HCT116 (cell line): ENCODE measurements at regions not wholly inside any gene's neighbourhood (a gene's known extent, or its start where the extent isn't known, plus 50 kb on each side); places are given as distances from the start of the nearest gene placed in this dataset.

Experiments
- ATAC-seq: fragments of 200-7000 bp; cut with Tn5 transposase; 2 replicates; pipeline ENCODE4 v1.9.1; 2020; ENCODE audit warnings: mild to moderate bottlenecking, moderate library complexity
- BruUV-seq: library from RNA; stranded (reverse); fragments of 400-500 nt; replicated peaks from 2 replicates; lab custom pipeline; 2021; lab: Mats Ljungman, UMichigan
- CTCF ChIA-PET: fragments of 300-600 bp; sonication (Branson Sonifier 250); formaldehyde crosslinking; loops from one replicate; lab custom pipeline; 2021; ENCODE audit warnings: antibody characterized with exemption; lab: Charles Lee
- POLR2A ChIA-PET: fragments of 300-600, 350-600 bp; sonication (Branson Sonifier 250); formaldehyde crosslinking; loops from one replicate; lab custom pipeline; 2021; ENCODE audit warnings: antibody characterized with exemption; lab: Charles Lee
- RAD21 ChIA-PET, 2 experiments: fragments of 300-600 bp; sonication (Branson Sonifier 250); formaldehyde crosslinking; loops; one replicate each; lab custom pipeline; 2023; ENCODE audit warnings: low total read pairs in 2 of 2; ENCODE audit not compliant: uncharacterized antibody in 2 of 2, unreplicated experiment in 2 of 2, low non-redundant PET in 1 of 2; lab: Charles Lee
- DNase-seq: peaks from one replicate; pipeline ENCODE4 v3.0.0-alpha.2; 2010; ENCODE audit warnings: low read depth, low spot score
- H2AFZ ChIP-seq: fragments of 200-600 bp; shearing (Covaris generic), sonication (generic); 2 replicates; pipeline ENCODE4 v1.6.1; 2017; ENCODE audit warnings: low read depth, mixed run types, mixed read lengths, antibody characterized with exemption, low read length; ENCODE audit not compliant: poor library complexity, severe bottlenecking
- H3K27ac ChIP-seq: 2 replicates; pipeline ENCODE4 v1.5.1; 2012; ENCODE audit warnings: low read depth, low read length
- H3K27me3 ChIP-seq: fragments of 200-600 bp; sonication (generic); 2 replicates; pipeline ENCODE4 v1.6.1; 2016; ENCODE audit warnings: mixed run types, low read length, mixed read lengths; ENCODE audit not compliant: insufficient read depth
- H3K36me3 ChIP-seq, 2 experiments: fragments of 200-500 bp in 1 of 2; fragments of 200-600 bp in 1 of 2; sonication (Bioruptor generic) in 1 of 2; sonication (generic) in 1 of 2; 2 replicates each; pipeline versions ENCODE4 v1.5.1 to v1.6.1; 2014 to 2016; ENCODE audit warnings: low read length in 2 of 2, inconsistent platforms in 1 of 2, mixed read lengths in 1 of 2, mixed run types in 1 of 2; ENCODE audit not compliant: insufficient read depth in 2 of 2, control insufficient read depth in 1 of 2
- H3K4me1 ChIP-seq, 2 experiments: fragments of 200-600 bp in 1 of 2; sonication (generic) in 1 of 2; 2 replicates each; pipeline versions ENCODE4 v1.5.1 to v1.6.1; 2012 to 2017; ENCODE audit warnings: low read length in 2 of 2, inconsistent platforms in 1 of 2, mild to moderate bottlenecking in 1 of 2, mixed read lengths in 1 of 2, mixed run types in 1 of 2, moderate library complexity in 1 of 2; ENCODE audit not compliant: insufficient read depth in 2 of 2, control insufficient read depth in 1 of 2
- H3K4me2 ChIP-seq: fragments of 200-600 bp; sonication (generic); 2 replicates; pipeline ENCODE4 v1.6.1; 2017; ENCODE audit warnings: mixed run types, low read length, mixed read lengths
- H3K4me3 ChIP-seq, 2 experiments: fragments of 200-600 bp in 1 of 2; sonication (generic) in 1 of 2; replicated peaks in 1 of 2; 2 replicates each; pipeline ENCODE4 v1.5.1; 2011 to 2016; ENCODE audit warnings: low read length in 2 of 2, control low read depth in 1 of 2, low read depth in 1 of 2, mild to moderate bottlenecking in 1 of 2, mixed read lengths in 1 of 2, mixed run types in 1 of 2
- H3K79me2 ChIP-seq: fragments of 200-600 bp; sonication (generic); 2 replicates; pipeline ENCODE4 v1.6.1; 2017; ENCODE audit warnings: mild to moderate bottlenecking, mixed run types, low read length, moderate library complexity, mixed read lengths; ENCODE audit not compliant: insufficient read depth
- H3K9ac ChIP-seq: fragments of 200-600 bp; sonication (generic); 2 replicates; pipeline ENCODE4 v1.6.1; 2016; ENCODE audit warnings: low read length, mixed read lengths
- H3K9me2 ChIP-seq: fragments of 200-600 bp; sonication (generic), shearing (Covaris generic); 2 replicates; pipeline ENCODE4 v1.6.1; 2017; ENCODE audit warnings: mixed run types, mild to moderate bottlenecking, moderate library complexity; ENCODE audit not compliant: insufficient read depth
- H3K9me3 ChIP-seq, 2 experiments: fragments of 200-500 bp in 1 of 2; fragments of 200-600 bp in 1 of 2; sonication (Bioruptor generic) in 1 of 2; sonication (generic) in 1 of 2; 2 replicates each; pipeline ENCODE4 v1.6.1; 2014 to 2017; ENCODE audit warnings: low read length in 2 of 2, mixed read lengths in 2 of 2, inconsistent platforms in 1 of 2, low read depth in 1 of 2, mild to moderate bottlenecking in 1 of 2, mixed run types in 1 of 2, moderate library complexity in 1 of 2; ENCODE audit not compliant: control insufficient read depth in 1 of 2, insufficient read depth in 1 of 2
- H4K20me1 ChIP-seq: fragments of 200-600 bp; sonication (generic), shearing (Covaris generic); 2 replicates; pipeline ENCODE4 v1.6.1; 2017; ENCODE audit warnings: mixed run types, mild to moderate bottlenecking, moderate library complexity; ENCODE audit not compliant: insufficient read depth
- ATF3 ChIP-seq: IDR thresholded peaks from 2 replicates; pipeline ENCODE4 v1.6.1; 2012
- CBX3 ChIP-seq: IDR thresholded peaks from 2 replicates; pipeline ENCODE4 v1.6.1; 2012; ENCODE audit warnings: low read depth
- CEBPB ChIP-seq: IDR thresholded peaks from 2 replicates; pipeline ENCODE4 v1.6.1; 2012; ENCODE audit warnings: low read depth
- CTCF ChIP-seq, 3 experiments: fragments of 200-600 bp in 1 of 3; sonication (generic) in 1 of 3; IDR thresholded peaks in 2 of 3; conservative IDR thresholded peaks in 1 of 3; 2 replicates each; pipeline ENCODE4 v1.5.1; 2012 to 2017; ENCODE audit warnings: low read depth in 2 of 3, low read length in 2 of 3, antibody characterized with exemption in 1 of 3, borderline replicate concordance in 1 of 3, control low read depth in 1 of 3, mild to moderate bottlenecking in 1 of 3, mixed read lengths in 1 of 3, mixed run types in 1 of 3, moderate library complexity in 1 of 3; ENCODE audit not compliant: insufficient read depth in 1 of 3
- ELF1 ChIP-seq: IDR thresholded peaks from 2 replicates; pipeline ENCODE4 v1.6.1; 2012; ENCODE audit warnings: low read depth, borderline replicate concordance
- EZH2phosphoT487 ChIP-seq: fragments of 200-600 bp; IDR thresholded peaks from 2 replicates; pipeline ENCODE4 v1.6.1; 2018; ENCODE audit warnings: antibody characterized with exemption, borderline replicate concordance
- JUND ChIP-seq: IDR thresholded peaks from 2 replicates; pipeline ENCODE4 v1.6.1; 2012
- POLR2AphosphoS5 ChIP-seq: IDR thresholded peaks from 2 replicates; pipeline ENCODE4 v1.6.1; 2011; ENCODE audit warnings: mild to moderate bottlenecking, low read depth, low read length, moderate library complexity
- RAD21 ChIP-seq: IDR thresholded peaks from 2 replicates; pipeline ENCODE4 v1.6.1; 2012; ENCODE audit warnings: low read depth, mild to moderate bottlenecking
- SIN3A ChIP-seq: IDR thresholded peaks from 2 replicates; pipeline ENCODE4 v1.6.1; 2012; ENCODE audit warnings: low read depth
- SRF ChIP-seq: IDR thresholded peaks from 2 replicates; pipeline ENCODE4 v1.6.1; 2012; ENCODE audit warnings: low read depth
- TCF7L2 ChIP-seq: IDR thresholded peaks from 2 replicates; pipeline ENCODE4 v1.7.0; 2011; ENCODE audit warnings: borderline replicate concordance, inconsistent platforms; ENCODE audit not compliant: insufficient read depth, insufficient read length; ENCODE audit errors: extremely low read depth
- YY1 ChIP-seq: IDR thresholded peaks from 2 replicates; pipeline ENCODE4 v1.6.1; 2011; ENCODE audit warnings: low read length, low read depth, moderate library complexity, mild to moderate bottlenecking; ENCODE audit not compliant: insufficient replicate concordance; ENCODE audit errors: extremely low read depth
- ZFX ChIP-seq: fragments of 450-650 bp; IDR thresholded peaks from 2 replicates; pipeline ENCODE4 v1.6.1; 2017
- ZNF274 ChIP-seq: fragments of 200-500 bp; sonication (Bioruptor generic); IDR thresholded peaks from 2 replicates; pipeline ENCODE4 v1.6.1; 2014; ENCODE audit warnings: mild to moderate bottlenecking, low read depth, low read length, inconsistent platforms
- intact Hi-C: fragments of 100-400 bp; cut with micrococcal nuclease; formaldehyde crosslinking; loops from 2 replicates; pipeline ENCODE4 v1.10.0; 2022
- TF ChIP-seq, protein P1 (sequence below): IDR thresholded peaks from 2 replicates; pipeline ENCODE4 v1.6.1; 2012; ENCODE audit warnings: low read depth
- TF ChIP-seq, protein P2 (sequence below): IDR thresholded peaks from 2 replicates; pipeline ENCODE4 v1.6.1; 2011; ENCODE audit warnings: mild to moderate bottlenecking, low read length, moderate library complexity; ENCODE audit not compliant: insufficient replicate concordance; ENCODE audit errors: extremely low read depth
- TF ChIP-seq, protein P3 (sequence below): IDR thresholded peaks from 2 replicates; pipeline ENCODE4 v1.6.1; 2012

- H3K9ac ChIP-seq = no peak overlapping the region
- ChIA-PET RAD21 (no interaction called here), CTCF (no interaction called here), POLR2A (no interaction called here)
- no peak overlapping the region for H3K4me3 ChIP-seq
- DNase-seq (no peak), ATAC-seq (no peak)
- H3K27ac ChIP-seq = no peak overlapping the region
- no peaks in the 10 kb centered on the region for H3K36me3 ChIP-seq
- no peaks in the 10 kb centered on the region for H3K27me3 ChIP-seq
- no peak overlapping the region for H2AFZ ChIP-seq
- H3K4me1 ChIP-seq = no peaks in the 10 kb centered on the region
- H3K79me2 ChIP-seq = no peaks in the 10 kb centered on the region
- no peaks in the 10 kb centered on the region for H4K20me1 ChIP-seq
- no peak overlapping the region for H3K4me2 ChIP-seq
- intact Hi-C loops = no loop called here
- TF ChIP-seq TCF7L2 (no peak), YY1 (no peak), JUND (no peak), CEBPB (no peak), EZH2phosphoT487 (no peak), CTCF (IDR thresholded peaks at IDR 0.05 in 2 of 3, conservative IDR thresholded peaks at IDR 0.05 in 1 of 3; ENCODE audit: borderline replicate concordance in 1 of 3, insufficient read depth in 1 of 3, low read depth in 2 of 3, low read length in 2 of 3) (no peak), POLR2AphosphoS5 (no peak), SRF (no peak), ATF3 (no peak), ZNF274 (no peak), RAD21 (no peak), ZFX (no peak), CBX3 (no peak), ELF1 (no peak), SIN3A (no peak)
- TF ChIP-seq, protein P1, sequence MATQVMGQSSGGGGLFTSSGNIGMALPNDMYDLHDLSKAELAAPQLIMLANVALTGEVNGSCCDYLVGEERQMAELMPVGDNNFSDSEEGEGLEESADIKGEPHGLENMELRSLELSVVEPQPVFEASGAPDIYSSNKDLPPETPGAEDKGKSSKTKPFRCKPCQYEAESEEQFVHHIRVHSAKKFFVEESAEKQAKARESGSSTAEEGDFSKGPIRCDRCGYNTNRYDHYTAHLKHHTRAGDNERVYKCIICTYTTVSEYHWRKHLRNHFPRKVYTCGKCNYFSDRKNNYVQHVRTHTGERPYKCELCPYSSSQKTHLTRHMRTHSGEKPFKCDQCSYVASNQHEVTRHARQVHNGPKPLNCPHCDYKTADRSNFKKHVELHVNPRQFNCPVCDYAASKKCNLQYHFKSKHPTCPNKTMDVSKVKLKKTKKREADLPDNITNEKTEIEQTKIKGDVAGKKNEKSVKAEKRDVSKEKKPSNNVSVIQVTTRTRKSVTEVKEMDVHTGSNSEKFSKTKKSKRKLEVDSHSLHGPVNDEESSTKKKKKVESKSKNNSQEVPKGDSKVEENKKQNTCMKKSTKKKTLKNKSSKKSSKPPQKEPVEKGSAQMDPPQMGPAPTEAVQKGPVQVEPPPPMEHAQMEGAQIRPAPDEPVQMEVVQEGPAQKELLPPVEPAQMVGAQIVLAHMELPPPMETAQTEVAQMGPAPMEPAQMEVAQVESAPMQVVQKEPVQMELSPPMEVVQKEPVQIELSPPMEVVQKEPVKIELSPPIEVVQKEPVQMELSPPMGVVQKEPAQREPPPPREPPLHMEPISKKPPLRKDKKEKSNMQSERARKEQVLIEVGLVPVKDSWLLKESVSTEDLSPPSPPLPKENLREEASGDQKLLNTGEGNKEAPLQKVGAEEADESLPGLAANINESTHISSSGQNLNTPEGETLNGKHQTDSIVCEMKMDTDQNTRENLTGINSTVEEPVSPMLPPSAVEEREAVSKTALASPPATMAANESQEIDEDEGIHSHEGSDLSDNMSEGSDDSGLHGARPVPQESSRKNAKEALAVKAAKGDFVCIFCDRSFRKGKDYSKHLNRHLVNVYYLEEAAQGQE = no peak
- TF ChIP-seq, protein P2, sequence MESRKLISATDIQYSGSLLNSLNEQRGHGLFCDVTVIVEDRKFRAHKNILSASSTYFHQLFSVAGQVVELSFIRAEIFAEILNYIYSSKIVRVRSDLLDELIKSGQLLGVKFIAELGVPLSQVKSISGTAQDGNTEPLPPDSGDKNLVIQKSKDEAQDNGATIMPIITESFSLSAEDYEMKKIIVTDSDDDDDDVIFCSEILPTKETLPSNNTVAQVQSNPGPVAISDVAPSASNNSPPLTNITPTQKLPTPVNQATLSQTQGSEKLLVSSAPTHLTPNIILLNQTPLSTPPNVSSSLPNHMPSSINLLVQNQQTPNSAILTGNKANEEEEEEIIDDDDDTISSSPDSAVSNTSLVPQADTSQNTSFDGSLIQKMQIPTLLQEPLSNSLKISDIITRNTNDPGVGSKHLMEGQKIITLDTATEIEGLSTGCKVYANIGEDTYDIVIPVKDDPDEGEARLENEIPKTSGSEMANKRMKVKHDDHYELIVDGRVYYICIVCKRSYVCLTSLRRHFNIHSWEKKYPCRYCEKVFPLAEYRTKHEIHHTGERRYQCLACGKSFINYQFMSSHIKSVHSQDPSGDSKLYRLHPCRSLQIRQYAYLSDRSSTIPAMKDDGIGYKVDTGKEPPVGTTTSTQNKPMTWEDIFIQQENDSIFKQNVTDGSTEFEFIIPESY = no peak
- TF ChIP-seq, protein P3, sequence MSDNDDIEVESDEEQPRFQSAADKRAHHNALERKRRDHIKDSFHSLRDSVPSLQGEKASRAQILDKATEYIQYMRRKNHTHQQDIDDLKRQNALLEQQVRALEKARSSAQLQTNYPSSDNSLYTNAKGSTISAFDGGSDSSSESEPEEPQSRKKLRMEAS = no peak
- H3K9me3 ChIP-seq = peaks cover 3 to 21% of the 10 kb centered on the region in 2 experiments; a peak in 2 of 4 replicates
- BruUV-seq = no TSS peak
- H3K9me2 ChIP-seq = no peaks in the 10 kb centered on the region
Measured at GRCh38 chr9:25584611-25585010, 93.6 kb downstream of the TUSC1 start.
